IPS-15b (cell line): ENCODE measurements at regions not wholly inside any gene's neighbourhood (a gene's known extent, or its start where the extent isn't known, plus 50 kb on each side); places are given as distances from the start of the nearest gene placed in this dataset.
"Not testable (repeated sequence)": the region's sequence is repeated elsewhere in the genome, so short reads cannot be mapped to it uniquely, and the experiment has no call there.

Experiments used
- H3K27me3 ChIP-seq: one replicate; pipeline ENCODE4 v1.6.1; 2013; ENCODE audit warnings: low read length; ENCODE audit not compliant: control insufficient read depth, insufficient read depth
- H3K36me3 ChIP-seq: one replicate; pipeline ENCODE4 v1.6.1; 2013; ENCODE audit warnings: low read length; ENCODE audit not compliant: control insufficient read depth, insufficient read depth
- H3K4me1 ChIP-seq: one replicate; pipeline ENCODE4 v1.6.1; 2013; ENCODE audit warnings: mild to moderate bottlenecking, low read length; ENCODE audit not compliant: control insufficient read depth, insufficient read depth
- H3K4me3 ChIP-seq: one replicate; pipeline ENCODE4 v1.5.1; 2013; ENCODE audit warnings: low read depth, low read length
- H3K9ac ChIP-seq: one replicate; pipeline ENCODE4 v1.6.1; 2013; ENCODE audit warnings: low read depth, mild to moderate bottlenecking, low read length
- H3K9me3 ChIP-seq: one replicate; pipeline ENCODE4 v1.6.1; 2013; ENCODE audit warnings: mild to moderate bottlenecking, low read length; ENCODE audit not compliant: control insufficient read depth, insufficient read depth

- H3K4me3 ChIP-seq, H3K27me3 ChIP-seq, H3K9me3 ChIP-seq, H3K4me1 ChIP-seq, H3K9ac ChIP-seq, H3K36me3 ChIP-seq: not testable (repeated sequence)
These were observed 1098.6 kb downstream of the GATA3 start for GRCh38 chr10:9153057-9153456.

GRCh38 chr10:9157656-9158055 is 1103.2 kb downstream of the GATA3 start:
- Histone ChIP-seq H3K27me3 (no peaks in the 10 kb centered on the region), H3K4me1 (no peaks in the 10 kb centered on the region), H3K4me3 (no peak overlapping the region), H3K36me3 (no peaks in the 10 kb centered on the region), H3K9ac (no peak overlapping the region), H3K9me3 (peaks cover 3% of the 10 kb centered on the region)

GRCh38 chr10:9158675-9159074 is 1104.2 kb downstream of the GATA3 start:
- Histone ChIP-seq H3K4me1 (no peaks in the 10 kb centered on the region), H3K27me3 (no peaks in the 10 kb centered on the region), H3K4me3 (no peak overlapping the region), H3K36me3 (no peaks in the 10 kb centered on the region), H3K9ac (no peak overlapping the region), H3K9me3 (peaks cover 3% of the 10 kb centered on the region)

- no peak overlapping the region for H3K4me3 ChIP-seq
- no peak overlapping the region for H3K9ac ChIP-seq
These were observed 1105.8 kb downstream of the GATA3 start for GRCh38 chr10:9160275-9160674.

DNA sequence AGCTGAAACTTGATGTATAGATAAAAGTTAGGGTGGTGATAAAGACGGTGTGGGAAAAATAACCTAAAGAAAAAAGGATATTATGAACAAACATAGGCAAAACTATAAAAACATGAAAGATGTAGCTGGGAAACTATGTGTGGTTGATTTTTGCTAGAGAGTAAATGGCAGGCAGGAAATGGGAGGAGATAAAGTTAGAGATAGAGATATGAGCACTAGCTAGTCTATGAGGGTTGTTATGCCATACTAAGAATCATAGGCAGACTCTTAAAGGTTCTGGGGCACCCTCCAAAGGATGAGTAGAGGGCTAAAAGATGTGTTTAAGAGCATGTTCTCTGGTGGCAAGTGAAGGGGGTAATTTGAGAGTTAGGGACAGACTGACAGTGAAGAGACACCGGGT is 1109.2 kb downstream of the GATA3 start:
- H3K36me3 ChIP-seq: no peaks in the 10 kb centered on the region
- H3K9ac ChIP-seq: no peak overlapping the region
- no peak overlapping the region for H3K4me3 ChIP-seq
- H3K4me1 ChIP-seq: no peaks in the 10 kb centered on the region
- no peaks in the 10 kb centered on the region for H3K27me3 ChIP-seq
- peaks cover 3% of the 10 kb centered on the region for H3K9me3 ChIP-seq

More at GRCh38 chr10:9160275-9160674, 1105.8 kb downstream of the GATA3 start:
- no peaks in the 10 kb centered on the region for H3K4me1 ChIP-seq
- H3K27me3 ChIP-seq: no peaks in the 10 kb centered on the region
- H3K9me3 ChIP-seq: peaks cover 3% of the 10 kb centered on the region
- no peaks in the 10 kb centered on the region for H3K36me3 ChIP-seq

- no peaks in the 10 kb centered on the region for H3K9me3 ChIP-seq
- H3K9ac ChIP-seq: no peak overlapping the region
- H3K4me1 ChIP-seq: no peaks in the 10 kb centered on the region
- no peaks in the 10 kb centered on the region for H3K27me3 ChIP-seq
- H3K4me3 ChIP-seq: no peak overlapping the region
- H3K36me3 ChIP-seq: no peaks in the 10 kb centered on the region
These were observed 1112.3 kb downstream of the GATA3 start for GRCh38 chr10:9166770-9167169.

GRCh38 chr10:9172276-9172675 is 1117.8 kb downstream of the GATA3 start:
- H3K4me3 ChIP-seq: no peak overlapping the region
- no peaks in the 10 kb centered on the region for H3K4me1 ChIP-seq
- H3K9ac ChIP-seq: no peak overlapping the region

GRCh38 chr10:9175200-9175599 is 1120.7 kb downstream of the GATA3 start:
- Histone ChIP-seq H3K9me3 (no peaks in the 10 kb centered on the region), H3K4me3 (no peak overlapping the region), H3K4me1 (no peaks in the 10 kb centered on the region), H3K9ac (no peak overlapping the region), H3K36me3 (no peaks in the 10 kb centered on the region), H3K27me3 (no peaks in the 10 kb centered on the region)

More at GRCh38 chr10:9172276-9172675, 1117.8 kb downstream of the GATA3 start:
- Histone ChIP-seq H3K36me3 (no peaks in the 10 kb centered on the region), H3K9me3 (no peaks in the 10 kb centered on the region), H3K27me3 (no peaks in the 10 kb centered on the region)

GRCh38 chr10:9183197-9183880 is 1128.9 kb downstream of the GATA3 start:
- not testable (repeated sequence) for H3K27me3 ChIP-seq, H3K9me3 ChIP-seq, H3K4me3 ChIP-seq, H3K36me3 ChIP-seq, H3K4me1 ChIP-seq, H3K9ac ChIP-seq

DNA sequence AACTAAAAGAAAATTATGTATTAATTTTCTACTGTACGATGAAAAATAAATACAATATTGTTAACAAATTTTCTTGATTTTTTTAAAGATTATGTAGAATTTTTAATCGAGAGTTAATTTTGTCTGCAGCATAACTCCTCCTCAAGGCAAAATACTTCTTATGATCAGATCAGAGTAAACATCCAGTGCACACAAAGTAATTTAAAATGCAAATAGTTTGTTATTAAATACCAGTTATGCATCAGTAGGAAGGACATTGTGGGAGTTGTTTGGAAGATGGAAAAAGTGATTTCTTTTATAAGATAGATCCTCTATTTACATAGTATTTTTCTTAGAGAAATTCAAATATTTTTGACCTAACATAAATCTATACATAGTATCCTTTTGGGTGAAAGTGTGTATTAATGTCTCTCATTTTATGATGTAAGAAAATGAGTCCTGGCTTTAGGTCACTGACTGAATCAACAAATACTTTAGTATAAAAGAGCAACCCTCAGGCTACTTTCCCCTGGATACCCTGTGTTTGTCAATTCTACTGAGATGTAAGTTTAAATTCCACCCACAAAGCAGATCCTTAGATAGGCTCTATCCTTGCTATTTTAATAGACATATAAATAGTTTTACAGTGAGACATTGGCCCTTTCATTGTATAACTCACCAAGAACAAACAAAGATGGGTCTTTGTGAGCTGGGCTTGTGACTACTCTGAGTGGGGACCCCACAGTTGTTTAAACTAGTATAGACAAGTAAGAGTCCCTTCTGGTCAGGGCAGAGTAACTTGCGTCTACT is 1133.7 kb downstream of the GATA3 start:
- no peaks in the 10 kb centered on the region for H3K9me3 ChIP-seq
- H3K27me3 ChIP-seq: no peaks in the 10 kb centered on the region
- H3K4me3 ChIP-seq: no peak overlapping the region
- no peaks in the 10 kb centered on the region for H3K4me1 ChIP-seq
- no peaks in the 10 kb centered on the region for H3K36me3 ChIP-seq
- H3K9ac ChIP-seq: no peak overlapping the region

DNA sequence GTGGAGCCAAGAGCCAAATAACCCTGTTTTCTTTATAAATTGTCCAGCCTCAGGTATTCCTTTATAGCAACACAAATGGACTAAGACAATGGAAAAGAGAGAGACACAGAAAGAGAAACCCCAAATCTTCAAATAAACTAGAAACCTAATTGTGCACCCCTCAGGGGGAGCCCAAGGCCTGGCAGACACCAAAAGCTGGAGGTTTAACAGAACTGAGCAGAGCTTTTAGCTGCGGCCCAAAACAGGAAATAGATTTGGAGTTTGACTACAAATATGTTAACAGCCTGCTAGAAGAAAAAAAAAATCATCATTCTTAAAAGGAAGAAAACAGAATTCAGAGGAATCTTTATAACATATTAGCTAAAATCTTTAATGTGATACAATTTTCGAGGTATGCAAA is 1135.0 kb downstream of the GATA3 start:
- no peak overlapping the region for H3K9ac ChIP-seq
- H3K4me1 ChIP-seq: no peaks in the 10 kb centered on the region
- H3K9me3 ChIP-seq: no peaks in the 10 kb centered on the region
- no peak overlapping the region for H3K4me3 ChIP-seq
- H3K36me3 ChIP-seq: no peaks in the 10 kb centered on the region
- no peaks in the 10 kb centered on the region for H3K27me3 ChIP-seq

- Histone ChIP-seq H3K9ac (no peak overlapping the region), H3K9me3 (no peaks in the 10 kb centered on the region), H3K36me3 (no peaks in the 10 kb centered on the region), H3K4me1 (no peaks in the 10 kb centered on the region), H3K27me3 (no peaks in the 10 kb centered on the region), H3K4me3 (no peak overlapping the region)
These were observed 1138.6 kb downstream of the GATA3 start for GRCh38 chr10:9193120-9193519.
